Nephron progenitor cell (in vitro differentiated cells): ENCODE measurements at regions not wholly inside any gene's neighbourhood (a gene's known extent, or its start where the extent isn't known, plus 50 kb on each side); places are given as distances from the start of the nearest gene placed in this dataset.

Experiments
- DNase-seq: peaks from one replicate; pipeline ENCODE4 v3.0.0; 2021
- H3K27ac Mint-ChIP-seq: 2 replicates; pipeline ENCODE4 v1.8.0; 2021; ENCODE audit warnings: mild to moderate bottlenecking, moderate library complexity, mixed read lengths
- H3K27me3 Mint-ChIP-seq: 2 replicates; pipeline ENCODE4 v1.8.0; 2021; ENCODE audit warnings: mild to moderate bottlenecking, low read depth, mixed read lengths; ENCODE audit not compliant: poor library complexity
- H3K36me3 Mint-ChIP-seq: 2 replicates; pipeline ENCODE4 v1.8.0; 2021; ENCODE audit warnings: low read depth, mixed read lengths
- H3K4me1 Mint-ChIP-seq: 2 replicates; pipeline ENCODE4 v1.8.0; 2021; ENCODE audit warnings: mixed read lengths
- H3K4me3 Mint-ChIP-seq: 2 replicates; pipeline ENCODE4 v1.8.0; 2021; ENCODE audit warnings: mild to moderate bottlenecking, moderate library complexity, mixed read lengths
- H3K9me3 Mint-ChIP-seq: 2 replicates; pipeline ENCODE4 v1.8.0; 2021; ENCODE audit warnings: mild to moderate bottlenecking, moderate library complexity, mixed read lengths
- CTCF ChIP-seq: fragments of 200-600 bp; sonication (generic); IDR thresholded peaks from 2 replicates; pipeline ENCODE4 v1.5.0; 2021; ENCODE audit warnings: antibody characterized with exemption

GRCh38 chr2:239776436-239777005 lies 248.6 kb downstream of the NDUFA10 start:
- no peak overlapping the region for H3K27ac Mint-ChIP-seq
- H3K4me1 Mint-ChIP-seq = peaks cover 17% of the 10 kb centered on the region
- no peak for TF ChIP-seq CTCF
- H3K27me3 Mint-ChIP-seq = peaks cover 33% of the 10 kb centered on the region
- H3K4me3 Mint-ChIP-seq = no peak overlapping the region
- H3K9me3 Mint-ChIP-seq = peaks cover 21% of the 10 kb centered on the region
- H3K36me3 Mint-ChIP-seq = no peaks in the 10 kb centered on the region
- DNase-seq = no peak

- Mint-ChIP-seq H3K27me3 (peaks cover 33% of the 10 kb centered on the region), H3K4me1 (peaks cover 16% of the 10 kb centered on the region), H3K9me3 (peaks cover 20% of the 10 kb centered on the region), H3K4me3 (no peak overlapping the region), H3K27ac (no peak overlapping the region), H3K36me3 (no peaks in the 10 kb centered on the region)
- TF ChIP-seq CTCF = no peak
- no peak for DNase-seq
Measured at GRCh38 chr2:239775623-239776435, 249.3 kb downstream of the NDUFA10 start.

- DNase-seq = no peak
- H3K36me3 Mint-ChIP-seq = no peaks in the 10 kb centered on the region
- peaks cover 33% of the 10 kb centered on the region for H3K27me3 Mint-ChIP-seq
- no peak overlapping the region for H3K27ac Mint-ChIP-seq
- H3K4me1 Mint-ChIP-seq = peaks cover 16% of the 10 kb centered on the region
- H3K9me3 Mint-ChIP-seq = peaks cover 18% of the 10 kb centered on the region
- no peak overlapping the region for H3K4me3 Mint-ChIP-seq
- TF ChIP-seq CTCF = no peak
Measured at GRCh38 chr2:239774933-239775622, 250.1 kb downstream of the NDUFA10 start.

GRCh38 chr2:239774142-239774462 lies 251.0 kb downstream of the NDUFA10 start:
- no peak for TF ChIP-seq CTCF
- H3K4me1 Mint-ChIP-seq = peaks cover 24% of the 10 kb centered on the region
- peaks cover 18% of the 10 kb centered on the region for H3K9me3 Mint-ChIP-seq
- H3K36me3 Mint-ChIP-seq = no peaks in the 10 kb centered on the region
- no peak overlapping the region for H3K27ac Mint-ChIP-seq
- no peak for DNase-seq
- peaks cover 33% of the 10 kb centered on the region for H3K27me3 Mint-ChIP-seq
- no peak overlapping the region for H3K4me3 Mint-ChIP-seq

- H3K4me1 Mint-ChIP-seq = peaks cover 31% of the 10 kb centered on the region
- no peak for TF ChIP-seq CTCF
- no peak for DNase-seq
- H3K9me3 Mint-ChIP-seq = peaks cover 18% of the 10 kb centered on the region
- H3K4me3 Mint-ChIP-seq = no peak overlapping the region
- no peak overlapping the region for H3K27ac Mint-ChIP-seq
- H3K36me3 Mint-ChIP-seq = no peaks in the 10 kb centered on the region
- peaks cover 36% of the 10 kb centered on the region for H3K27me3 Mint-ChIP-seq
Measured at GRCh38 chr2:239773228-239774141, 251.7 kb downstream of the NDUFA10 start.
